Urothelium cell line (cell line): ENCODE measurements at regions not wholly inside any gene's neighbourhood (a gene's known extent, or its start where the extent isn't known, plus 50 kb on each side); places are given as distances from the start of the nearest gene placed in this dataset.

Experiments used
- DNase-seq: peaks from one replicate; pipeline ENCODE4 v3.0.0; 2011; ENCODE audit warnings: low spot score, mixed read lengths
- FAIRE-seq: peaks from 2 replicates; lab custom pipeline; 2011; peaks lifted over from hg19 to GRCh38; lab: Jason Lieb, UNC

DNA sequence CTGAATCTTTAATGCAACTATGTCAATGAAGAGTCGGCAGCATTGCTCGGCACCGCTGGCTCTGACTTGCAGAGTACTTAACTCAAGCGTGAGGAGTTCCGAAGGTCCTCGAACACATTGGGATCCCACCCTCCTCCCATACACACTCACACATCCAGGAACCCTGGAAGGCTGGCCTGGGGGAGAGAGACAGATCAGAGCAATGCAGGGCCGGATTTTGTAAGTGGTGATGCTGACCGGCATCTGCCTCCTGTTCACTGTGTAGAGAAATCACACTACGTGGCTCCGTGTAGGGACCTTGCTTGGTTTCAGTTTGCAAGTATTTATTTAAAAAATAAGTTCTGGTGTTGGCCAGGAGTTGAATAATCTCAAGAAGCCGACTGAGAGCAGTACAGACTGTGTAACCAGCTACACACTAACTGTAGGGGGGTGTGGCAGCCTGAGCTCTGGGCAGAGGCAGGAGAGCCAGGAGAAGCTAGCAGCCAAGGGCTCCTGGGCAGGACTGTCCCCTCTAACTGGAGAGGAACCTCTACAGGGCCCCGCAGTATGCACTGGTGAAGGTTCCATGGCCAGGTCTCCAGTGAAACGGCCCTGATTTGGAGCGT lies 190.2 kb upstream of the TNRC6C start:
- no peak for DNase-seq
- FAIRE-seq, result no peak

DNA sequence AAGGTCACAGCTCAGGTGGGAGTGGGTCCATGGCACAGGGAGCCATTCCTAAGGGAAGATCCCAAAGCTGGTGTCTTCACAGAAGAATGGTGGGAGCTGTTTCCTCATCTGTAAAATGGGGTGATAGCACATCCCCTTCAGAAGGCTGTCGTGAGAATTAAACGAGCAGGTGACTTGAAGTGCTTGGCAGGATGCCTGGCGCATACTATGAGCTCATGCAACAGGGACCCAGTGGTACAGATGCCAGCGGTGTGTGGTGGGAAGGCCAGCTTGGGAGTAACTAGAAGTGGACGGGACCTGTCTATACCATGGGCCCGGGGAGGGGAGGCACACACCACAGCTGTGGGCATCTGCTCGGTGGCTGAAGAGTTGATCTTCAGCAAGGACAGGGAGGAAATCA lies 189.3 kb upstream of the TNRC6C start:
- peak; percentile 9 for FAIRE-seq
- no peak for DNase-seq

DNA sequence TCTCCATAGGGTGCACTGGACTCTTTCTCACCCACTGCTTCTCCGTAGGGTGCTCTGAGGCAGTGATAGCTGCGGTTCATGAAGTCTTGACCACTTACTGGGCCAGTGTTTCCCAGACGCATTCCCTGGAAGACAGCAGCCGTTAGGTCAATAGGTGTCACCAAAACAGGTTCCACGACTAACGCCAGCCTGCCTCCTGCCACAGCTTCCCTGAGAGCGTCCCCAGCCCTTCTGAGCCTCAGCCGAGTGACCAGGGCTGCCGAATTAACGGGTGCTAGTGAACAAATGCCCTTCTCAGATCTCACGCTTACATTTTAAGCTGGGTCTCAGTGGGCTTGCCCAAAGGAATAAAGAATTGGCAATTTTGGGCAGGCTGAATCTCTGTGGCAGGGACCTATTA lies 188.7 kb upstream of the TNRC6C start:
- no peak for FAIRE-seq
- no peak for DNase-seq

DNA sequence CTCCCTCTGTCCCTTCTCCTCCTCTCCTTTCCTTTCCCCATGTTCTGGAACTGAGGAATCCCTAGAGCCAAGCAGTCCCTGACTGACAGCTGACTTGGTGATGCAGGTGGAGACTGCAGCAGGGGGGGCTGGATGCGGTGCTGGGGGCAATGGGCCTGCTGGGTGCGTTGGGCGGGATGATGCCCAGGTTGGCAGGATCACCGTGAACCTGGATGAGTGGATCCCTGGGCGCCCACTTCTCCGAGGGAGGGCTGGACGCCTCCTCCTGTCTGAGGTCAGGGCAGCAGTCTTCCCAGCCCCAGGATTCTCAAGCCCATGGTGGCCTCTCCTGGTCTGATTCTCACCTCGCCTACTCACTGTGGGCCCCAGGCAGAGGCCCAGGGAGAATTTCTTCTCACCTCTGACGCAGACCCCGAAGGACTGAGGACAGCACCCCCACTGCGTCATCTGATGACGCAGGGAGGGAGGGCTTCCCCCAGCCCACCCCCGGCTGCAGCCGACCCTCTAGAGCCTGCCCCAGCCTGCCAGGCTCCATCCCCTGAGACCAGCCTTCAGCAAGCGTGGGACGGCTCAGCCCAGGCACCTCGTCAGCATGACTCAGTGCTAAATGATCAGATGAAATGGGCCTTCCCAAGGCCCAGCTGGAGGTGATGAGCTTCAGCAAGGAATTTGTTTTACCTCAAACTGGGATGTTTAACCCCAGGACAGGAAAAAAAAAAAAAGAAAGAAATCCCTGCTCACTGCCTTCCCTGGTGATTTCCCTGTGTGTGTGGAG lies 188.0 kb upstream of the TNRC6C start:
- FAIRE-seq, result peak; percentile 73

DNA sequence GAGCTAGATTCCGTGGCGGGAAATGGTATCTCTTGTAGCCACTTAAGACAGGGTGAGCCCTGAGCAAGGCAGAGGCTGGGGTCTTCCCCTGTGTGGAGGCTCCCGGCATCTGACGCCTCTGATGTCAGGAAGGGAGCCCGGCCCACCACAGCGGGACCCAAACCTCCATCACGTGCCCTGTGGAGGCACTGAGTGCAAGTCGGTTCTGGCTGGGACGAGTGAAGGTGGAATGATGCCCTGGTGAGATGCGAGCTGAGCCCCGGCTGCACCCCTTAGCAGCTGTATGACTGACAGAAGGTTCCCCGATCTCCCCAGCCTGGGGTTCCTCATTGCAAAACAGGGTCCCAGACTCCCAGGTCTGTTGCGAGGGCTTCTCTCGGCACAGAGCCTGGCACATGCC lies 187.4 kb upstream of the TNRC6C start:
- DNase-seq, result no peak
- no peak for FAIRE-seq

More for the DNA sequence above, 188.0 kb upstream of the TNRC6C start:
- DNase-seq, result peak; percentile 63

DNA sequence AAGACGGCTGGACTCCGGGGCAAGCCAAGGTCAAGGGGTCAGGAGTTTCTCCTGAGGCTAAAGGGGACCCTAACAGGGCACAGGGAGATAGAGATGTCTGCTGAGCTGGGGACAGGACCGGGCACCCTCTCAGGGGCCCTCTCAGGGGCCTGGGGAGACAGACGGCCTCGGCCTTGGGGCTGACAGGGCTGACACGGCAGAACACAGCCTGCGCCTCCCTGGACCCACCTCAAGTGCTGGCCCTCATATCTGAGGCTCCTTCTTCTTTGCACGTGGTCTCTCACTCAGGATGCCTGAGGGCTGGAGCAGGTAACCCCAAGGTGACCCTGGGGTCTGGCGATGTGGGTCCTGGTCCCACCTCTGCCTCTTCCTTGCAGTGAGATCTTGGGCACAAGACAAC lies 186.9 kb upstream of the TNRC6C start:
- DNase-seq, result no peak
- FAIRE-seq, result no peak

DNA sequence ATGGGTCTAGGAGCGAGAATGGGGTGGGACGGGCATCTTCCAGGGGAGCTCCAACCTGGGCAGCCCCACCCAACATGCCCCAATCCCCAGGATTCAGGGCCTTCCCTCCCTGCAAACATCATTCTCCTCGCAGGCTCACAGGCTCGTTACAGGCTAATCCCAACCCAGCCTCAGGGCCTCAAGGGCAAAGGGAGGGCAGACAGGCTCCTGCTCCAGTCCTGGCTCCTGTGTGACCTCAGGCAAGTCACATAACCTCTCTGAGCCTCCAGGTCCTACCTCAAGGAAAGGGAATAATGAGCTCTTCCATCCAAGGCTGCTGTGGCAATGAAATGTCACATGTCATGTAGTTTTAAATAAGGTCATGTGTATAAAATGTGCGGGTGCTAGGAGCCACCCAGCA lies 186.5 kb upstream of the TNRC6C start:
- DNase-seq, result no peak
- FAIRE-seq, result peak; percentile 72

DNA sequence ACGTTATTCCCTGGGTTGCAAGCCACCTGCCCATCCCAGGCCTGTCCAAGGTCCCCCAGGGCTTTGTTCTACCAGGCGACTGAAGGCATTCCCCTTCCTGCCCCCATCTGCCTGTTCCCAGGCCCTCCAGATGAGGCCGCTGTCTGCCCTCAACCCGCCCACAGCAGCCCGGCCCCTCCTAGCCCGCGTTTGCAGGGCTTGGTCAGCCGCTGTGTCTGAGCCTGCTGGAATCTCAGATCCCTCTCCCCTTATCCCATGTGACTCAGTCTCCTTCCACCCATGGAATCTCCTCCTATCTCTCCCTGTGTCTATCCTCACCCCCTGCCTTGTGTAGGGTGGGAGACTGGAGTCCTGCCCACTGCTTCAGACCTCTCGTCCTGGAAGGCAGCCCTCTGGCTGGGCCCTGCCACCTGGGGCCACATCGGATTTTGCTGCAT lies 186.0 kb upstream of the TNRC6C start:
- FAIRE-seq (no peak), DNase-seq (peak; percentile 86)

DNA sequence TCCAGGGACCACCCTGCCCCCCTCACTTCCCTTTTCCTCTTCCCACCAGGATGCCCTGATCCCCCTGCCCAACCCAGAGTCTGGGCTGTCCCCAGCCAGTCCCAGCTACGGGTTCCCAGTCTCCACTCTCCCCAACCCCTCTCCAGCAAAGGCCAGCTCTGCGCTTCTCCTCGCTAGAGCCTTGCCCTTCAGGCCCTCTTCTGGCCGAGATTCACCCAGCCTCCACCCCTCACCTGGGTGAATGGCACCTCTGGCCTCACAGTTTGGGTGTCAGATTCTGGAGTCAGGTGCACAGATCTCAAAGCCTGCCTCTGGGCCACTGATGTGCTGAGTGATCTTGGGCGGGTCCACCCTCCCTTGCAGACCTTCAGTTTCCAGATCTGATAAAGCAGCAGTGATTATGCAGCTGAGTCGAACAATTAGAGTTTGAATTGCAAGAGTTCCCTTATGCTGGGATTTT lies 185.6 kb upstream of the TNRC6C start:
- no peak for DNase-seq

DNA sequence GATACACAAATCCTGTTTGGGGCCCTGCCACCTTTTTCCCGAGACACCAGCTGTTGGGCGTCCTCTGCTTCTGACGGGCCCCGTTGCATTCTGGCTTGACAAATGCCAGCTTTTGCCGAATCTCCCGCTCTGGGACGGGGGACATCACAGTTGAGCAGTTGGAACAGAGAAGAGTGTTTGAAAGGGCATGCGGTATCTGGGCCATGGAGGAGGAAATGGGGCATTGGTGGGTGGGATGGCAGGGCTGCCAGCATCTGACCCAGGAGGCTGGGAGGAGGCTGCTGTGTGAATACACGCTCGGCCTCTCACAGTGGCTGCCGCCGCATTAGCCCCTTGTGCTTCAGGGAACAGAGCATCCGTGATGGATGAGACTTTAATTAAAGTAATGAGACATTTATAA lies 184.3 kb upstream of the TNRC6C start:
- FAIRE-seq (peak; percentile 42), DNase-seq (no peak)

More for the DNA sequence above, 185.6 kb upstream of the TNRC6C start:
- FAIRE-seq, result no peak

DNA sequence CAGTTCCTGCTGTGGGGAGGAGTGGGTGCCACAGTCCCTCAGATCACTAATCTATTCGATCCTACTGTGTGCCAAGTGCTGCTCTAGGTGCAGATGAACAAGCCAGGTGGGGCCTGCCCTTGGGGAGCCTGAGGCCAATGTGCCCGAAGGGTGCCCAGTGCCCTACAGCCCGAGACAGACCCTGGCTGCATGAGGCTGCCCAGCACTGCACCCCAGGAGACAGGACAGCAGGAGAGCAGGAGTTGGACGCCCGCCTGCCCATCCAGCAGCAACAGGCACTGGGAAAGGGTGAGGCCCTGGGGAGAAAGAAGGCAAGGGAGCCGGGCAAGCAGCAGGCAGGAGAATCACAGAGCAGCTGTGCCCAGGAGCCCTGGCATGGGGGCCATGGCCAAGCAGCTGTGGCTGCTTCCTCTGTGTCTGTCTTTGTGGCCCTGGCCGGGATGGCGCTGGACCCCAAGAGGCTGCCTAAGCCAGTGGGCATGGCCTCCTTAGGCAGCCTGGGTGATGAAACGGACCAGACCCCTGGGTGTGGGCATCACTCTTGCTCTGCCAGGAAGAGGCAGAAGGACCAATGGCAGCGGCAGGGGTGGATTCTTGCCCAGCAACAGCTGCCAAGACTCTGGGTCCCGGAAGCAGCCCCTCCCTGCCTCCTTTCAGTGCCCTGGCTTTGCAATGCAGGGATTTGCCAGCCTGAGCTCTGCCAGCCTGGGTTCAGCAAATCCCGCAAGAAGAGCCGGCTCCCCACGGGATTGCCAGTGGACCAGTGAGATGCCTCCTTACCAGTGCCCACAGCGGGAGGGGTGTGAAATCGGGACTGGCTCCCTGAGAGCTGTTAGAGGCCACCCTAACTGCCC lies 179.6 kb upstream of the TNRC6C start:
- peak; percentile 70 for DNase-seq
- peak; percentile 40 for FAIRE-seq

DNA sequence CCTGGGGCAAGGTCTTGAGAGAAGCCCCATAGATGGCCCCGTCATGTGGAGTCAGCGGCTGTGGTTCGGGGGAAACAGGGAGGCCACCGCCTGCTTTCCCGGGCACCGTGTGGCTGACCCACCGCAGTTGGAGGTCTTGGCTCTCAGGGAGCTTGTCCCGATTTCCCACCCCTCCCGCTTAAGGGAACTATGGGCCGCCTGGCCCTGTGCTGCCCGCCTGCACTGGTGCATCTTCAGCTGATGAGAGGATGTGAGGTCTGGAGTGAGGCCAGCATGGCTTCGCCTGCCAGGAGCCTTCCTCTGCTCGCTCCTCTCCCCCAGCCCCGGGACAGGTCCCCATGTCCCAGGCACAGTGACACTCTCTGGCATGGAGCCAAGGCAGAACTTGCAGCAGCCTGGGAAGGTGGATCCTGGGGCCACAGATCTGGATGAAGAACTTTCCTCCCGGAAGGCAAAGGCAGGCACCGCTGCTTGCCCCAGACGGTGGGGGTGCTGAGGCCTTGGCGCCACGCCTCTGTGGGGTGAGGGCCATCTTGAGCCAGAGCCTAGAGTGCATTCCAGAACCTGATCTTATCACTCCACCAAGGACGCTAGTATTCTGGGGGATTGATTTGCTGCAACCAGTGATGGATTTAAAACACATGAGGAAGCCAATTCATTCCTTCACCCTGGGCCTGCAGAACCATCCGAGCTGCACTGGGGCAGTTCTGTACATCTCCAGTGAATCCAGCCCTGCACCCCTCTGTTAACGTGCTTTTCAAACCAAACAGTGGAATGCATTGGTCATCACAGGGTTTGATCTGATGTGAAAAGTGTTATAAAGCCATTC lies 178.6 kb upstream of the TNRC6C start:
- DNase-seq, result peak; percentile 73

DNA sequence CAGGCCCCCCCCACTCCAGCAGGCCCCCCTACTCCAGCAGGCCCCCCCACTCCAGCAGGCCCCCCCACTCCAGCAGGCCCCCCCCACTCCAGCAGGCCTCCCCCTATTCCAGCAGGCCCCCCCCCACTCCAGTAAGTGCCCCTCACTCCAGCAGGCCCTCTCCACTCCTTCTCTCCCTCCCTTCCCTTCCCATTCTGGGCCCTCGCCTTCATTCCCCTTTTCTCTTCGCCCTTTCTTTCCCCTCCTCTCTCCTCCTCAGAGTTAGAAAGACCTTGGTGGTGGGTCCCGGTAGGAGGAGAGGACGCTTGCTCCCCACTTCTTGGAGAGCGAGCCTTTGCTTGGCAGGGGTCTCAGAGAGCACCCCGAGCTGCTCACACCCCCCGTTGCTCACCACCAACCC lies 177.0 kb upstream of the TNRC6C start:
- FAIRE-seq, result no peak
- no peak for DNase-seq

More for the DNA sequence above, 178.6 kb upstream of the TNRC6C start:
- FAIRE-seq, result peak; percentile 86

DNA sequence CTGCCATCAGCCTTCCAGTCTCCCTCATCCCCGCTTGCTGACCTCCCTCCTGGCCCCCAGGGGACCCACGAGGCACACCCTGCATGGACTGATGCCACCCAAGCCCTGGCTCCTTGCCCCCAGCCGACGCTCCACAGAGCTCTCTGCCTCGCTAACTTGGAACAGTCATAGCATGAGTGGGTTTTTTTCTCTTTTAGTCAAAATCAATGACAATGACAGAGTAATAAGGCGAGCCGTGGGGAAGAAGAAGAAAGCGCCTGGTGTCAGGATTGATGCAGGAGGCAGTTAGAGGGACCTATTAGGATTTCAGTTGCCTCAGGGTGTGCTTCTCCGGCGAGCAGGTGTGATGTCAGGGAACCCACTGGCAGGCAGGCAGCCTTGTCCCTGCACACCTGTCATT lies 176.3 kb upstream of the TNRC6C start:
- DNase-seq (no peak), FAIRE-seq (no peak)

DNA sequence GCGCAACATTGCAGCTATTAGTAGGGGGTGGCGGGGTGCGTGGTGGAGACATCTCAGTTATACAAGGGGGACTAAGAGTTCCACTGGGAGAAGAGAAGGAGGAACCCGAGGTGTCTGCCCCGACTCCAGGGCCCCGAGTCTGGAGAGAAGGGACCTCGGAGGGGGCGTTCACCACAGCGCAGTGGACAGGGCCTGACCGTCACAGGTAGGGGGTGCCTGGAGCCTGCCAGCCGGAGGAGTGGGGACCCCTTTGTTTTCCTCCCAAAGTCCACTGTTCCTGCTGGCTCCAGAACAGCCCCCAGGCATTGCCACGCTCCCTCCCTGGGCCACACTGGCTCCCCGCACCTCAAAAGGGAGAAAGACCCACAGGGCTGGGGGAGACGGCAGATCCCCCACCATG lies 175.9 kb upstream of the TNRC6C start:
- DNase-seq, result no peak
- FAIRE-seq, result no peak

DNA sequence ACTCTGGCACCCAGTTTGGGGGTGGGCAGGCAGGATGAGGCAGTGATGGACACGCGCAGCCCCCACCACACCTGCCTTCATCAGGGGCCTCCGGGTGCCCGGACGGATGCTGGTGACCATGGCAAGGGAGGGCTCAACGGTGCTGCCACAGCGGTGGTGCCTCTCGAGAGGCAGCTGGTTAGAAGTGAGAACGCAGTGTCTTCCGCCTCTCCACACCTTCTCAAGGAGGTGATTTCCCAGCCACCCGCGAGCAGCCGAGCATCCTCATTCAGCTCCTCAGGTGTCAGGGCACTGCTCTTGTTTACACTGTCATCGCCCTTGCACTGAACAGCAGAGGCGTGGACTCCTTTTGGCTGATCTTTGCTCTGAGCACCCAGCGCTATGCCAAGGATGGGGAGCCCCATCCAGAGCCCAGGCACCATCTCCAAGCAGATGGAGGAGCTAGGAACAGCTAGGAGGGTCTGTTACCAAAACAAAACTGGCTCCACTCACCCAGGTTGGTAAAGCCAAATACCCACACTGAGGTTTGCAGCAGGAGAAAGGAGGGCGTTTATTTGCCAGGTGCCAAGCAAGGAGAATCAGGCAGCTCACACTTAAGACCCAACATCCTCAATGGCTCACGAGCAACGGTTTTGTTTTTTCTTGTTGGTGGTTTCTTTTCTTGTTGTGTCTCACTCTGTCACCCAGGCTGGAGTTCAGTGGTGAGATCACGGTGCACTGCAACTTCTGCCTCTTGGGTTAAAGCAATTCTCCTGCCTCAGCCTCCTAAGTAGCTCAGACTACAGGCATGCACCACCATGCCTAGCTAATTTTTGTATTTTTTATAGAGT lies 174.3 kb upstream of the TNRC6C start:
- DNase-seq, result no peak
- peak; percentile 67 for FAIRE-seq

DNA sequence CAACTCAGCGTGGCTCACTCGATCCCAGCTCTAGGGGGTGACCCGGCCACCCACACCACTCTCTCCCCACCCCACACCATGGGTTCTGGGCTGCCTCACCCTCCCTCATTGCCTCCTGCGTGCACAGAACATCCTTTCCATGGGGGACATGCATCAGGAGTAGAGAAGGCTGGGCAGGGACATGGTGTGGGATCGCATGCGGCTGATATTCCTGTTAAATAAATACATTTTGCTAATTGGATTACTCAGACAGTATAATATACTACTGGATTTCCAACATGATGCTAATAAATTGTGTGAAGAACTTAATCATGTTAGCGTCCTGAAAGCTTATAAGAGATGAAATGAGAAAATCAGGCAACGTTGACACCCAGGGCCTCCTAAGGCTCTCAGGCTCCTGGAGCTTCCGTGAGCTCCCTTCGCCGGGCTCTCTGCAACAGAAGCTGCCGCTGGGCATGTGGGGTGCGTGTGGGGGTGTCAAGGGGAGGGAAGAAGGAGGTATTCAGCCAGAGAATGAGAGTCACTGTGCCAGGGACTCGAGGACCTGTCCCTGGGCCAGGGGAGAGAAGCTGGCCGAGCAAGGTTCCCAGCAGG lies 173.1 kb upstream of the TNRC6C start:
- FAIRE-seq, result no peak
- no peak for DNase-seq

DNA sequence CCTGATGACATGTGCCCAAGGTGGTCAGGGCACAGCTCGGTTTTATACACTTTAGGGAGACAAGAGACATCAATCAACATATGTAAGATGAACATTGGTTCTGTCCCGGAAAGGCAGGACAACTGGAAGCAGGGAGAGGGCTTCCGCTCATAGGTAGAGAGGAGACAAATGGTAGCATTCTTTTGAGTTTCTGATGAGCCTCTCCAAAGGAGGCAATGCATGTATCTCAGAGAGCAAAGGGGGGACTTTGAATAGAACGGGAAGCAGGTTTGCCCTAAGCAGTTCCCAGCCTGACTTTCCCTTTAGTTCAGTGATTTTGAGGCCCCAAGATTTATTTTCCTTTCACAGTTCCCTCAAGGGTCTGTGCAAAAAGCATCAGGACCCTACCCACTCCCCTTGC lies 172.4 kb upstream of the TNRC6C start:
- no peak for DNase-seq
- no peak for FAIRE-seq

DNA sequence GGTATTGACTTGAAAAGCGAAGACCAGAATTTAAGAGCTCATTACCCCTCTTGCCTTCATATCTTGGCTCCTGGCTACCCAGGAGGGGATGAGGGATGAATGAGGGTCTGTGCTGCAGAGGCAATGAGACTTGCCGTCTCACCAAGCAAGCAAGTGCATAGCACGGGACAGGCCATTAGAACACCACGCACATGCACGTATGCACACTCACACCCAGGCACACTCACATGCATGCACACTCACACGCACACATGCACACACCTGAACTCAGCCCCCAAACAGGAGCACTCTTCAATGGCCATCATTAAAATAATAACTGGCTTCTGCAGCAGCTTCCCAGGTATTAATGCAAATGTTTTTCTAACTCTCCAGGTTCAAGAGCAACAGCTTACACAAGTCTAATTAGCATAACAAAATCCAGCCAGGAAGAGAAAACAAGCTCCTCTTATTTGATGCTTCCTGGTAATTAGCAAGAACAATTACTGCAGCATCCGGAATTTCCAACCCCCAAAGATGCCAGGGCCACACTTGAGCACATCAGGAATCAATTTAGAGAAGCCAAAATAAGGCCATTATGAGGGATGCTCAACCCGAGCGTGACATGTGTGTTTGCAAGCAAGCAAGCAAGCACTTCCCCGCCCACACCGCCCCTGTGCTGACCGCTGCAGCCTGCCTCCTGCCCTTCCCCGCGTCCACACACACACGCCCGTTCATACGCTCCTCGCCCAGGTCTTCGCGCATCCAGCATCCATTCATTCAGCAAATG lies 171.6 kb upstream of the TNRC6C start:
- FAIRE-seq (peak; percentile 63), DNase-seq (no peak)
